G401.6 (cell line): ENCODE measurements at regions not wholly inside any gene's neighbourhood (a gene's known extent, or its start where the extent isn't known, plus 50 kb on each side); places are given as distances from the start of the nearest gene placed in this dataset.

ENCODE experiments used
- FAIRE-seq: peaks from 2 replicates; lab custom pipeline; 2012; peaks lifted over from hg19 to GRCh38; lab: Jason Lieb, UNC

DNA sequence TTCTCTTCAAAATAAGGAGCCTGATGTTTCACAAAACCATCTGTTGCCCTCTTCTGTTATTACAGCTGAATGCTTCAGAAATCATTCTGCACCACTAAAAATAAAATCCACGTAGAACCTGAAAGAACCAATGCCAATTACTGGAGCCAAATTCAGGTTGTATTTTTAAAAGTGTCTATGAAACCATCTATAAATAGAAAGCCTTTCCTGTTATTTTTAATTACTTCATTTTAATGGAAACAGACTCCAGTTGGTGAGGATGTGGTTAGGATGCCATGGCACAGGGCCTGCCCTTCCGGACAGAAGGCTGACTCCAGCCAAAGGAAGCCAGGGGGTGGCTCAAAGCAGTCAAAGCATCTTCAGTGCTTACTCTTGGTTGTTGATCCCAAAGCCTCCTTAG lies 119.8 kb downstream of the TENT4A start:
- no peak for FAIRE-seq

DNA sequence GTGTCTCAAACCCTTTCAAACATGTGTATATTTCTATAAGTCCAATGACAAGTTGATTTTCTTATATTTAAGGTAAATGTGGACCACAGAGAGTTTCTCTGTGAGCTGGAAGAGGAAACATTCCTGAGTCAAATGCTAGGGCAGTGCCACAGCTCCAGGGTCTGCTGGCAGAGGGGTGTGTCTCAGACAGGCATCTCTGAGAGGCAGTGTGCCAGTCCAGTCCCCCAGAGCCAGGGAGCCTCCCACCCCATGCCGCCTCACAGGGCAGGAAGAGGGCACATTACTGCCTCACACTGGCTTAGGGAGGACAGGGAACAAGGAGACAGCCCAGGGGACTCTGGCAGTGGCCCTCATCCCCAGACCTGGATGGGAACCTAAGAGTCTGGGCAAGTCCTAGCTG lies 120.2 kb downstream of the TENT4A start:
- no peak for FAIRE-seq

DNA sequence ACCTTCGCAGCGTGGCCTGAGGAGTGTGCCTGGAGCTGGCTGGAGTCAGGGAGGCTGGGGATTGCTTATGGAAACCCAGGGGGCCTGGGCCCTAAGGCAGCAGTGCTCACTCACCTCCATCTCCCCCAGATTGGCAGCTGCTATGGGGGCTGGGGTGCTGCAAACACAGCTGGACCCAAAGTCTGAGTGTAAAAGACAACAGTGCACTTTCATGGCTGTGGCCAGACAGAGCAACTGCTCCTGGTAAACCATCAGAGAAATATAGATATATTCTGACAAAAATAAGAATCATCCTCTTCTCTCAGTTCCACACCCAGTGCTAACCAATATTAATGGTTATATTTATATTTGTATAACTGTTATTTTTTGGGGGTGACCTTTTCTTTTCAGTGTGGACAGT lies 123.9 kb downstream of the TENT4A start:
- FAIRE-seq = no peak

DNA sequence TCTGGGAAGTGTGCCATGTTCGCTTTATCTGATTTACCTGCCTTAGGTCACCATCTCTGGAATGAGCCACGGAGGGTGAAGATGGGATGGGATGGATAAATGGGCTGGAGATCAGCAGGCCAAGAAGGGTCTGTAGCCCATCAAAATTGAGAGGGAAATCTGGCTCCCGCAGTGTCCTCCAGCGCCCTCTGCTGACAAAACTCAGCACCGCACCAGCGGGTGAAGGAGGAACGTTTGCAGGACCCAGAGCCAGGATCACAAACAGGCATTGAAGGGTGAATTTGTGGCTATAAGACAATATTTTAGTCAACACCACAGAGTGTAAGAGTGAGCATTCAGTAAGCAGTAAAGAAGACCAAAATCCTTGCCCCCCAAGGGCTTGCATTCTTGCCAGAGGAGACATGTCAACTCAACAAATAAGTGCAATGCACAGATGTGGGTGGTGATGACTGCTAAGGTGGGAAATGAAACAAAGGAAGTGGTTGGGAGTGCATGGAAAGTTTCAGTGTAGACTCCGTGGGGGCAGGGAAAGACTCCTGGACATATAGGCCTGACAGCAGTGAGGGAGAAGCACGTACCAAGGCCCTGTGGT lies 124.4 kb downstream of the TENT4A start:
- FAIRE-seq = no peak

DNA sequence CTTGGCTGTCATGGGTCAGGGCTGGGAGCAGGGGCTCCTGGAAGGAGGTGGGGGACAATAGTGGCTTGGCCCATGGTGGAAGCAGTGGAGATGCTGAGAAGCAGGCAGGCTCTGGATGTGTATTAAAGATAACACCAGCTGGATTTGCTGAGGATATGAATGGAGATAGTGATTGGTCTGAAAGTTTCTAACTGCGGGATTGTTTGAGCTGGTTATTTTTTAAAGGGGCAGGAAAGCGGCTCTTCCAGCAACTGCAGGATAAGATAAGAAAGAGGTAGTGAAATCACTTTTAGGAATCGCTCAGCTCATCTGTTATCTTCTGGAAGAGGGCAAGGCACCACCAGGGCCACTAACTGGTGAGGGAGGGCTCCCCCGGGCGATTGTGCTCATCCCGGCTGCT lies 125.5 kb downstream of the TENT4A start:
- no peak for FAIRE-seq

DNA sequence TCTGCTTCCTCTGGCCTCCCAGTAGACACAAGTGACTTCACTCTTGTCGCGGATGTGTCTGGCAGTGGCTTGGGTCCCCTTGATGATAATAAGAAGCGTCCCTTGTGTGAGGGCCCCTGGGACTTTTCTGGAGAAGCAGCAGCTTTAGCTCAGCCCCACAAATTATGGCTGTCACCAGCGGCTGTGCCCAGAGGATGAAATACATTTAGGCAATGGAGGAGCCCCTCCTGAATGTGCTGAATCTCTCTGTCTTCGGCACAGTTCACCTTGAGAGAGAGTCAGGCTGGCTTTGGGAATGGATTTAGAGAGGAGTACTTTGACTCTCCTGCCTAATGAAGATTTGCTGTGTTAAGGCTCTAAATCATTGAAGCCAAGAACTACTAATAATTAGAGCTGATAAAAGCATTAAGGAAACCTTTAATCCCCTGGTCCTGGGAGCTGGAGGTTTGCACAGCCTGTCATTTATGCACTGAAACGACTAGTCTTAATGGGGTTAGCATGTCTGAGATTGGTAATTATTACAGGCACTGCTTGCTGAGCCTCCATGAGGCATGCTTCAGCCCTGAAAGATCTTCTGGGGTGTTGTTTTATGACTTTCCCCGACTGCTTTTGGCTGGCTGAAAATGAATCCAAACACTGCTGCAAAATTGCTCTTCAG lies 127.0 kb downstream of the TENT4A start:
- FAIRE-seq = no peak

DNA sequence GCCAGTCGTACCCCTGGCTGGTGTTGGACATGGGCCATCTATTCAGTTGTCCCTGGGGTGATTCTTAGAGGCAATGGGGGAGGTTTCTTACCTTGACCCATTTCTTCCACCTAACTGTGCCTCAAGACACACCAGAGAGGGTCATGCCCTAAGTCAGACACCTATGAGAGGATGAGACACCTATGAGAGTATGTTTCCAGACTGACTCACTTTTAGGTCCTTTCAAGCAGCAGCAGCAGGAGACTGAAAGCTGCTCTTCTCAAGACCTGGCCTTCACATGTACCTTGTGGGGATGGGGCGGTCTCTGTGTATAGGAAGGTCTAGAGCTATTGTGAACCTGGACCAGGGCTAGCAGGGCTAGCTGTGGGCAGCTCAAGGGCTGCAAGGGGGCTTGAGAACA lies 130.1 kb downstream of the TENT4A start:
- FAIRE-seq = no peak

DNA sequence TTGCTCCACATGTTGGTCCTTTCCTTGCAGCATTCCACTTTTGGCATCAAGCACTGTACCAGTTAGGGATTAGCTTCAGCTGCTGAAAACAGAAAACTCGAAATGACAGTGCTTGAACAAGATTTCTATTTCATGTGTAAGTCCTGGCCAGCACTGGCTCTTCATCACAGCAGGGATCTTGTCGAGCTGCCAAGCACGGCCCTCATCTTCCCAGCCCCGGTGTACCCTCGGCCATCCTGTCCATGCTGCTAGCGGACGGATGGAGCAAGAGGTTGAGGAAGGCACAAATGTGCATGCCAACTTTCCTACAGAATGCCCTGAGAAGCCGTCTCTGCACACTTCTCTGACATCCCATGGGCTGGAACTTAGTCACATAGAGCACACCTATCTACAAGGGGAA lies 130.6 kb downstream of the TENT4A start:
- no peak for FAIRE-seq

DNA sequence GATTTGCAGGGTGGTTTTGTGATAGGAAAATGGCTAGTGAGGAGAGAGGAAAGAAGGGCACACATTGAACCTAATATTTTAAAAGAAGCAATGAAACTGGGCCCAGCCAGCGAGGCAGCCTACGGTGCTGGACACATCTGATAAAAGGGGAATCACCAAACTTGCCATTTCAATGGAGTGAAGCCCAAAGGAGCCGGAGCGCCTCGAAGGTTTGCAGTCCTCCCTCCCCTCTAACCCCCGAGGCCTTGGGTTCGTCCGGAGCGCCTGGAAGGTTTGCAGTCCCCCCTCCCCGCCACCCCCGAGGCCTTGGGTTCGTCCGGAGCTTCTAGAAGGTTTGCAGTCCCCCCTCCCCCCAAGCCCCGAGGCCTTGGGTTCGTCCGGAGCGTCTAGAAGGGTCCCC lies 132.6 kb downstream of the TENT4A start:
- no peak for FAIRE-seq

DNA sequence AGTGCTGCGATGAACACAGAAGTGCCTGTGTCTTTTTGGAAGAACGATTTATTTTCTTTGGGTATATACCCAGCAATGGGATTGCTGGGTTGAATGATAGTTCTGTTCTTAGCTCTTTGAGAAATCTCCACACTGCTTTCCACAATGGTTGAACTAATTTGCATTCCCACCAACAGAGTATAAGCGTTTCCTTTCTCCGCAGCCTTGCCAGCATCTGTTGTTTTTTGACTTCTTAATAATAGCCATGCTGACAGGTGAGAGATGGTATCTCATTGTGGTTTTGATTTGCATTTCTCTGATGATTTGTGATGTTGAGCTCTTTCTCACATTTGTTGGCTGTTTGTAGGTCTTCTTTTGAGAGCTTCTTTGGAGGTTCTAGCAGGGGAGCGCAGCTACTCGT lies 134.6 kb downstream of the TENT4A start:
- FAIRE-seq = no peak

DNA sequence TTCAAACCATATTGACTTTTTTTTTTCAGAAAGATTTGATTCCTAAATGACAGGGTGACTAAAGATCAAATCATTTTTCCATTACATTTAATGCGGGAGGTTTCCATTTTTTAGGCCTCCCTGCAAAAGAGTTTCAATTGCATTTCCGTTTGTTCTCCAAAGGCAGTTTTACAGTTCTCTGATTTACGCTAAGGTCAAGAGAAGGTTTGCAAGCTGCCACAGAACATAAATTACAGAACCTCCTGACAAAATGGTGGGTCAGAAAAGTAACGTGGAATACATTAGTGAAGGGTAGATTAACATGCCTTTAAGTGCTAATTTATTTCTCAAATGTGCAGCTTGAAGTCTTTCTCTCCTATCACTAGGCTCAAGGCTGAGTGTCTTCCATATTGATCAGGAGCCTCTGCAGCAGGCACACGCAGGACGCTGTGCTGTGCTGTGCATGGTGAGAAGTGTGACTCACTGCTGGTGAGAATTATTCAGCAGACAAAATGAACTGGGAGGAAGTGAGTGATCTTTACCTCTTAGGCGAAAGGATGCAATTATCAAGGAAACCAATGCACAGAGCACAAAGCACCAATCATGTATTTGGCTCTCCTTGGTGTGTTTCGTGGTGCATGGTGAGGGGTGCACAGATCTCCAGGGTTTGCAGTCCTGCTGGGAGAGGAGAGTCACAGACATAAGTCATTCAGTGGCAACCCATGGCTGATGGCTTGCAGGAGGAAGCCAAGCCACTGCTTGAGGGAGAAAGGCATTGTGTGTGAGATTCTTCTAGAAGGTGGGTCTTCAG lies 136.3 kb downstream of the TENT4A start:
- no peak for FAIRE-seq

DNA sequence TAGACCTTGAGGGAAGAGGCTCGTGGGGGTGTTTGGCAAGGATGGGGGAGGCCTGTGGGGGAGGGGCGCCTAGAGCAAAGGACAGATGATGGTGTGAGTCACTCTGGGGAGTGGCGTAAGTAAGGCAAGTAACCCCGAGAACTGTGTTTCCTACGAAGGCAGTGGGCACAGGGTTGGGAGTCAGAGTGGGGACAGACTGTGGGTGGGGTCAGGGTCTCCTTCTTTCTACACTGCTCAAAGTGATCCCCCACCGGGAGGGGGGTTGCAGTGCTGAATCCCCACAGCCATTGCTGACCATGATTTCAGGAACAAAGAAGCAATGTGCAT lies 136.8 kb downstream of the TENT4A start:
- no peak for FAIRE-seq

DNA sequence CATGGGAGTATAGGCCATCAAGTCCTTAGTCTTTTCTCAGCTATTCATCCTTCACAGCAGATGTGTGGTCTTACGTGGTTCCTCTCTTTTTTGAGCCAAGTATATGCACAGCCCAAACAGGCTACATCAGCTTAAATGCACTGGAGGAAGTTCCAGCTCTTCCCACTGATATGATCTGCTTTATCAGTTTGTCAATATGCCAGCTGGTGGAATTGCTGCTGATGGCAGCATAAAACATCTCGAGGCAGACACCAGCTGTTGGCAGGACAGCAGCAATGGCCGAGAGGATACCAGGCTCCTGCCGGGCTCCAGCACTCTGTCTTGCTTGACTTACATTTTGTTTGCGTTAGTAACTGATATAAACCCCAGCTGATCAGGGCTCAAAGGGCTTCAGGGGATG lies 143.4 kb downstream of the TENT4A start:
- FAIRE-seq = no peak

DNA sequence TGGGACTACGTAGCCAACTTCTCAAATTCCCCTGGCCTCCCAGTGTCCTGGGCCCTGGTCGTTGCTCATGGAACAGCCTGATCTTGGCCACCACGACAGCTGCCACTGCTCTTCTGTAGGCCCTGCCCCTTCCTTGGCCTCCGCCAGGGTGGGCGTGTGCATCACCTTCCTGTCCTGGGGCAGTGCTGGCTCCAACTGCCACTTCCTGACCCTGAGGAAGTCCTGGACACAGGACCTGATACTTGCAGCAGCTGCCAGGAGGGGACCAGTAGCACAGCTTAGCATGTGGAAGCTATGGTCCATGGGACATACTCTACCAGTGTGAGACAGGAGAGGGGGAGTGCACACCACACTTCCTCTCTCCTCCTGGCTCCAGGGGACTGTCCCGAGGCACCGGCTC lies 145.2 kb downstream of the TENT4A start:
- FAIRE-seq = no peak

DNA sequence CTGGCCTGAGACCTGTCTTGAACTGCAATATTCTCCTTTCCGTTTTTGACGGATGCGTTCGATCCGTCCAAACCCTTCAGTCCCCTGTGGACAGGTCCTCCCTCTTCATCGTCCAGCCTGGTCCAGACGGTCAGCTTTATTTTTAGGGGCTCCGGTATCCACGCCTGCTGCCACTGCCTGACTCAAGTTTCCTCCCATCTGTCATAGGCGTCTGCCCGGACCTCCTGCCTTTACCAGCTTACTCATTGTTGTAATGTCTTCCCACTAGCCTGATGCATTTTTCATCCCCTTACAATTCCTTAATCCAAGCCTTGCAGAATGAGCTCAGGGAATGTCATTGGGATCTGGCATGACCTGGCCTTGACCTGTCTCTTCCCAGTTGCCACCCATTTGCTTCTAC lies 145.8 kb downstream of the TENT4A start:
- FAIRE-seq = no peak

DNA sequence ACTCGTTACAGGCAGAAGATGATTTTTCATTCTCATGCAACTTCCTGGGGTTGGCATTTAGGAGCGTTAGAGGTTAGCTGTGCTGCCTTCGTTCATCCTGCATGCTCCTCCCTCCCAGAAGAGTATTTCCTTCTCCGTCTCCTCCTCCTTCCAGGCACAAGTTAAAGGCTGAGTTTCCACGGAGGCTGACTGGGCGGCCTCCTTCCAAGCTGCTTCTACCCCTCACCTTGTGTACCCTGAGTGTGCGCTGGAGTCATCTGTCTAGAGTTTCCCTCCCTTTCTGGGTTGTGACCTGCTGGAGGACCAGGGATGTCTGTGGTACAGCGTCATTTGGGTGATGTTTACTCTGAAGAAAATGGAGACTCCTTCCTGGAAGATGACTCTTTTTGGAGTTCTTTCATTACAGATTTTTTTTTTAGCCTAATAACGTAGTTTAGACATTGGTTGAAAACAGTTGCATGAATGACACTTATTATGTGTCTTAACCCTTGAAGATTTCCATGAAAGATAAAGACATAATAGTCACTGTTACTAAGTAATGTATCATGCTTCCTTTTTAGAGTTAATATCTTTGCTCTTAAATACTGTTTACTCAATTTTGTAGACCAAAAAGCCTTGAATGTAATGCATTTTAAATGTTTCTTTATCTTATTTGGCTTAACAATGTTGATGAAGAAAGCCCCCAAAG lies 146.9 kb downstream of the TENT4A start:
- no peak for FAIRE-seq

DNA sequence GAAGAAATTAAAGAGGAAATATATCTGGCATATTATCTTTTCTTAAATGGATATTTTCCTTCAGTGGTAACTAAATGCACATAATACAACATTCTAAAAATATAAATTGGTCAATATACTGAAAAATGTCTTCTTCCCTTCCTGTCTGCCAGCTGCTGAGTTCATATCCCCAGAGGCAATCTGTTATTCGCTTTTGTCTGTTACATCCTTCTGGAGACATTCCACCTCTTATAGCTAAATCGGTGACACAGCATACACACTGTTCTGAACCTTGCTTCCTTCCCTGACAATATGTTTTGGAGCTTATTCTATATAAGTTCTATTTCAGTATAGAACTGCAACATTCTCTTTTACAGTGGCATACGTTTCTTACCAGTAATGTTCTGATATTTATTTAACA lies 147.8 kb downstream of the TENT4A start:
- no peak for FAIRE-seq

DNA sequence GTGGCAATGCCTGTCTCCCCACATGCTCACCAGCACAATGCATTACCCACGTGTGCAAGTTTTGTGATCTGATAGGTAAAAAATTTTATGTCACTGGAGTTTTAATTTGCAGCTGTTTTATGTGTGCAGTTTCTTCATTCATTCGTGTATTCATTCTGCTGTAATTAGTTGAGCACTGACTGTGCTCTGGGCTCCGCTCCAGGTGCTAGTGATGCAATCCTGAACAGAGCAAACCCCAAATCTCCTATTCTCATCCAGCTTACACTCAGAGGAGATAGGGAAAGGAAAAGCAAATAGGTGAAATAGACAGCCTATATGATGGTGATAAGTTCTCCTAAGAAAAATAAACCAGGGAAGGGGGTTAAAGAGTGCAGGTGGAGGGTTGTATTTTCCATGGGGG lies 148.4 kb downstream of the TENT4A start:
- FAIRE-seq = no peak

DNA sequence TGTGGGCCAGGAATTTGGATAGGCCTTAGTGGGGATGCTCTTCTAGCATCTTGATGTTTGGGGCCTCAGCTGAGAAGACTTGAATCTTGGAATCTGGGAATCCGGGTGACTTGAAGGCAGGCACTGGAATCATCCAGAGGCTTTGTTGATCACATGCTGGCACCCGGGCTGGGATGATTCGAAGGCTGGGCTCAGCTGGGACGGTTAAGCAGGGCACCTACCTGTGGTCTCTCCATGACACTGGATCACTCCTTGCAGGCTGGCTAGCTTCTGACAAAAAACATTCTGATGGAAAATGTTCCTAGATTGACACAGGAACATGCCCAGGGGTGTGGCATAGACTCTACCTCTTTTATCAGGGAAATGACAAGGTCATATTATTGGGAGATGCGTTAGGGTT lies 149.1 kb downstream of the TENT4A start:
- no peak for FAIRE-seq

DNA sequence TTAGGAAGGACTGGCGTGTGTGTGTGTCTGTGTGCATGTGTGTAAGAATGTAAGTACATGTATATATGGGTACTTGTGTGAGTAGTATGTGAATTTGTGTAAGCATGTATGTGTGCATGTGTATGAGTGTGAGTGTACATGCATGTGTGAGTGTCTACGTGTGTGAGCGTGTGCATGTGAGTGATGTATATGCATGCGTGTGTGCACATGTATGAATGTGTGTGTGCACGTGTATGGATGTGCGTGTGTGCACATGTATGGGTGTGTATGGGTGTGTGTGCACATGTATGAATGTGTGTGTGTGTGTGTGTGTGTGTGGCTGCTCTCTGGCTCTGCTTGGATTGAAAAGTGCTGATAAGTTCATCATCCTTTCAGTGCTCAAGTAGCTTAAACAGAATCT lies 154.5 kb downstream of the TENT4A start:
- FAIRE-seq = no peak

DNA sequence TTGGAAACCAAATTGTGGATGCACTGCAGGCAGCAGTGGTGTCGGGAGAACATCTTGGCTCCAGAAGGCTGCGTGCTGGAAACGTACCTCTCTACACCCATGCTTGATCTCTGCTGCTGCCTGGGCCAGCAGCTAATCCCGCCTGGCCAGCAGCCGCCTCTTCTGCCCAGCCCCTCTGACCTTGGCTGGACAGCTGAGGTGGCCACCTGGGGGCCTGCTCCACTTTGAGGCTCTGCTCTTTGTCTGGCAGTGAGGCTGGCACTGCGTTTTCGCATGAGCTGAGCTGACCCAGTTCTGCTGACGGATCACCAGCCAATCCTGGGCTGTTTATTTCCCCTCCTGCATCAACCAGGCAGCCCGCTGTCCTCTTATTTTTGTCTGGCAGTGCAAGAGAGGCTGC lies 154.9 kb downstream of the TENT4A start:
- no peak for FAIRE-seq

DNA sequence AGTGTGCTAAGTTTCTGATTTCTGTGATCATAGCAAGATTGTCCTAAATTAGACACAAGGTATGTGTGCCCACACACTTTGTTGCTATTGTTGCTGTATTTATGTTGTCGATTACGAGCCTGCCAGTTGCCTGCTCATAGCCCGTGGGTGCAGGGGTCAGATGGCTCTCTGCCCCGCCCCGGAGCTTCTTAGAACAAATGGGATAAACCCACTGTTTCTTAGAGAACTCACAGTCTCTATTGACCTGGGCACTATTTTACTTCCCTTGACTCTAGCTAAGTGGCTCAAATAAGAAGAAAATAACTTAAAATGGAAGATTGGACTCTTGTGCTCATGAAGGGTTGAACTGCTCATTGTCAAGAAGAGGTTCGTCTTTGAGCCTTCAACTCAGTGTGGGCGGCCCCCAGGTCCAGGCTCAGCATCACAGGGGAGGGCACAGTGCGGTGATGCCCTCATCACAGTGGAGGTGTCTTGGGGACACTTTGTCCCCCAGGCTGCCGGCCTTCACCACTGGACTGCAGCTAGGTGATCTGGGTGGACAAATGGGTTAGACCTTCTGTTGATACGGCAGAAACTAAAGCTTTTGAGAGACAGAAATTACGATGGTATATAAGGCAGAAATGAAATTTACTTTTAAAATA lies 155.5 kb downstream of the TENT4A start:
- no peak for FAIRE-seq

DNA sequence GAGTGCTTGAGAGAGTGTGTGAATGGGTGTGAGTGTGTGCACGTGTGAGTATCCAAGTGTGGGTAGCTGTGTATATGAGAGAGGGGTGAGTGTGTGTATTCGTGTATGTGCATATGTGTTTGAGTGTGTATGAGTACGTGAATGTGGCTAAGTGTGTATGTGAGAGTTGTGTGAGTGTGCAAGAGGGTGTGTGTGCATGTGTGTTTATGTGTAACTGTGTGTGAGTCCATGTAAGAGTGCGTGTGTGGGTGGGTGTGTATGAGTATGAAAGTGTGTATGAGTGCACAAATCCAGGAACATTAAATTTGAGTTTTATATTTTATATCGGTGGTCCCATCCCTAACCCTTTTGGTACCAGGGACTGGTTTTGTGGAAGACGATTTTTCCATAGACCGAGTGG lies 156.4 kb downstream of the TENT4A start:
- no peak for FAIRE-seq
